Activated naive CD8-positive, alpha-beta T cell treated with anti-CD3 and anti-CD28 coated beads for 36 hours (primary cell): ENCODE measurements at regions not wholly inside any gene's neighbourhood (a gene's known extent, or its start where the extent isn't known, plus 50 kb on each side); places are given as distances from the start of the nearest gene placed in this dataset.
"Not testable (repeated sequence)": the region's sequence is repeated elsewhere in the genome, so short reads cannot be mapped to it uniquely, and the experiment has no call there.

Experiments used
- DNase-seq: peaks from one replicate; pipeline ENCODE4 v3.0.0; 2021
- H3K27ac Mint-ChIP-seq: one replicate; pipeline ENCODE4 v1.8.0; 2022; ENCODE audit warnings: mild to moderate bottlenecking, moderate library complexity, mixed read lengths
- H3K27me3 Mint-ChIP-seq: one replicate; pipeline ENCODE4 v1.8.0; 2022; ENCODE audit warnings: mild to moderate bottlenecking, mixed read lengths
- H3K36me3 Mint-ChIP-seq: one replicate; pipeline ENCODE4 v1.8.0; 2021; ENCODE audit warnings: mild to moderate bottlenecking, mixed read lengths
- H3K4me1 Mint-ChIP-seq: one replicate; pipeline ENCODE4 v1.8.0; 2021; ENCODE audit warnings: mixed read lengths
- H3K4me3 Mint-ChIP-seq: one replicate; pipeline ENCODE4 v1.8.0; 2022; ENCODE audit warnings: mild to moderate bottlenecking, moderate library complexity, mixed read lengths
- H3K9me3 Mint-ChIP-seq: one replicate; pipeline ENCODE4 v1.8.0; 2022; ENCODE audit warnings: mixed read lengths

GRCh38 chr13:111004444-111004843 is 89.6 kb upstream of the ANKRD10 start:
- H3K4me1 Mint-ChIP-seq: peaks cover 3% of the 10 kb centered on the region
- H3K4me3 Mint-ChIP-seq: no peak overlapping the region
- no peak overlapping the region for H3K27ac Mint-ChIP-seq
- H3K9me3 Mint-ChIP-seq: no peaks in the 10 kb centered on the region
- no peaks in the 10 kb centered on the region for H3K36me3 Mint-ChIP-seq
- no peak for DNase-seq
- peaks cover 23% of the 10 kb centered on the region for H3K27me3 Mint-ChIP-seq

- Mint-ChIP-seq H3K4me3 (no peak overlapping the region), H3K4me1 (no peaks in the 10 kb centered on the region), H3K27me3 (peaks cover 20% of the 10 kb centered on the region), H3K36me3 (no peaks in the 10 kb centered on the region), H3K9me3 (no peaks in the 10 kb centered on the region), H3K27ac (no peak overlapping the region)
- no peak for DNase-seq
These were observed 86.8 kb upstream of the ANKRD10 start for GRCh38 chr13:111001636-111002035.

GRCh38 chr13:110993788-110994187 is 78.9 kb upstream of the ANKRD10 start:
- no peaks in the 10 kb centered on the region for H3K9me3 Mint-ChIP-seq
- no peaks in the 10 kb centered on the region for H3K36me3 Mint-ChIP-seq
- peaks cover 36% of the 10 kb centered on the region for H3K27me3 Mint-ChIP-seq
- H3K4me1 Mint-ChIP-seq: no peaks in the 10 kb centered on the region
- H3K4me3 Mint-ChIP-seq: no peak overlapping the region
- no peak for DNase-seq
- no peak overlapping the region for H3K27ac Mint-ChIP-seq

GRCh38 chr13:110991991-110992508 is 77.2 kb upstream of the ANKRD10 start:
- peaks cover 39% of the 10 kb centered on the region for H3K27me3 Mint-ChIP-seq
- no peak overlapping the region for H3K4me3 Mint-ChIP-seq
- no peaks in the 10 kb centered on the region for H3K9me3 Mint-ChIP-seq
- DNase-seq: no peak
- H3K4me1 Mint-ChIP-seq: no peaks in the 10 kb centered on the region
- no peaks in the 10 kb centered on the region for H3K36me3 Mint-ChIP-seq
- H3K27ac Mint-ChIP-seq: no peak overlapping the region

GRCh38 chr13:110989331-110989730 is 74.5 kb upstream of the ANKRD10 start:
- H3K4me1 Mint-ChIP-seq: no peaks in the 10 kb centered on the region
- no peaks in the 10 kb centered on the region for H3K9me3 Mint-ChIP-seq
- H3K36me3 Mint-ChIP-seq: no peaks in the 10 kb centered on the region
- no peak overlapping the region for H3K4me3 Mint-ChIP-seq
- H3K27me3 Mint-ChIP-seq: peaks cover 34% of the 10 kb centered on the region
- DNase-seq: no peak
- H3K27ac Mint-ChIP-seq: no peak overlapping the region

GRCh38 chr13:110985541-110985940 is 70.7 kb upstream of the ANKRD10 start:
- no peaks in the 10 kb centered on the region for H3K9me3 Mint-ChIP-seq
- H3K27me3 Mint-ChIP-seq: peaks cover 45% of the 10 kb centered on the region
- DNase-seq: no peak
- H3K36me3 Mint-ChIP-seq: no peaks in the 10 kb centered on the region
- H3K27ac Mint-ChIP-seq: no peak overlapping the region
- H3K4me1 Mint-ChIP-seq: no peaks in the 10 kb centered on the region
- no peak overlapping the region for H3K4me3 Mint-ChIP-seq

- no peaks in the 10 kb centered on the region for H3K9me3 Mint-ChIP-seq
- no peaks in the 10 kb centered on the region for H3K4me1 Mint-ChIP-seq
- H3K36me3 Mint-ChIP-seq: no peaks in the 10 kb centered on the region
- no peak overlapping the region for H3K4me3 Mint-ChIP-seq
- no peak for DNase-seq
- no peak overlapping the region for H3K27ac Mint-ChIP-seq
- peaks cover 45% of the 10 kb centered on the region for H3K27me3 Mint-ChIP-seq
These were observed 69.9 kb upstream of the ANKRD10 start for GRCh38 chr13:110984798-110985197.

- H3K27me3 Mint-ChIP-seq: peaks cover 46% of the 10 kb centered on the region
- no peak overlapping the region for H3K27ac Mint-ChIP-seq
These were observed 69.5 kb upstream of the ANKRD10 start for GRCh38 chr13:110984381-110984780.

GRCh38 chr13:110983241-110983640 is 68.4 kb upstream of the ANKRD10 start:
- peaks cover 54% of the 10 kb centered on the region for H3K27me3 Mint-ChIP-seq
- DNase-seq: no peak
- no peak overlapping the region for H3K4me3 Mint-ChIP-seq
- no peak overlapping the region for H3K27ac Mint-ChIP-seq
- no peaks in the 10 kb centered on the region for H3K4me1 Mint-ChIP-seq
- peaks cover 2% of the 10 kb centered on the region for H3K36me3 Mint-ChIP-seq
- H3K9me3 Mint-ChIP-seq: peaks cover 4% of the 10 kb centered on the region

More at GRCh38 chr13:110984381-110984780, 69.5 kb upstream of the ANKRD10 start:
- H3K9me3 Mint-ChIP-seq: no peaks in the 10 kb centered on the region
- no peak overlapping the region for H3K4me3 Mint-ChIP-seq
- DNase-seq: no peak
- H3K4me1 Mint-ChIP-seq: no peaks in the 10 kb centered on the region
- no peaks in the 10 kb centered on the region for H3K36me3 Mint-ChIP-seq

GRCh38 chr13:110981379-110981778 is 66.5 kb upstream of the ANKRD10 start:
- H3K4me3 Mint-ChIP-seq: no peak overlapping the region

GRCh38 chr13:110980921-110981320 is 66.1 kb upstream of the ANKRD10 start:
- no peak for DNase-seq
- no peak overlapping the region for H3K4me3 Mint-ChIP-seq
- H3K27ac Mint-ChIP-seq: no peak overlapping the region
- H3K4me1 Mint-ChIP-seq: no peaks in the 10 kb centered on the region
- peaks cover 52% of the 10 kb centered on the region for H3K27me3 Mint-ChIP-seq
- H3K36me3 Mint-ChIP-seq: peaks cover 2% of the 10 kb centered on the region
- H3K9me3 Mint-ChIP-seq: peaks cover 4% of the 10 kb centered on the region

More at GRCh38 chr13:110981379-110981778, 66.5 kb upstream of the ANKRD10 start:
- Mint-ChIP-seq H3K9me3 (peaks cover 4% of the 10 kb centered on the region), H3K4me1 (no peaks in the 10 kb centered on the region), H3K36me3 (peaks cover 2% of the 10 kb centered on the region), H3K27me3 (peaks cover 49% of the 10 kb centered on the region), H3K27ac (no peak overlapping the region)
- DNase-seq: no peak

GRCh38 chr13:110979149-110979548 is 64.3 kb upstream of the ANKRD10 start:
- H3K9me3 Mint-ChIP-seq, H3K36me3 Mint-ChIP-seq, H3K27ac Mint-ChIP-seq, H3K4me3 Mint-ChIP-seq, H3K4me1 Mint-ChIP-seq, DNase-seq: not testable (repeated sequence)
- H3K27me3 Mint-ChIP-seq: peaks cover 51% of the 10 kb centered on the region

- no peaks in the 10 kb centered on the region for H3K4me1 Mint-ChIP-seq
- no peak overlapping the region for H3K27ac Mint-ChIP-seq
- H3K36me3 Mint-ChIP-seq: peaks cover 2% of the 10 kb centered on the region
- peaks cover 46% of the 10 kb centered on the region for H3K27me3 Mint-ChIP-seq
- no peak for DNase-seq
- peaks cover 5% of the 10 kb centered on the region for H3K9me3 Mint-ChIP-seq
- no peak overlapping the region for H3K4me3 Mint-ChIP-seq
These were observed 63.5 kb upstream of the ANKRD10 start for GRCh38 chr13:110978390-110978789.

GRCh38 chr13:110976785-110977184 is 61.9 kb upstream of the ANKRD10 start:
- H3K4me3 Mint-ChIP-seq: no peak overlapping the region
- H3K36me3 Mint-ChIP-seq: peaks cover 2% of the 10 kb centered on the region
- no peaks in the 10 kb centered on the region for H3K4me1 Mint-ChIP-seq
- peaks cover 8% of the 10 kb centered on the region for H3K9me3 Mint-ChIP-seq
- no peak for DNase-seq
- H3K27ac Mint-ChIP-seq: no peak overlapping the region
- H3K27me3 Mint-ChIP-seq: peaks cover 44% of the 10 kb centered on the region

GRCh38 chr13:110973007-110973700 is 58.3 kb upstream of the ANKRD10 start:
- Mint-ChIP-seq H3K4me1 (no peaks in the 10 kb centered on the region), H3K27ac (no peak overlapping the region), H3K4me3 (no peak overlapping the region), H3K27me3 (peaks cover 41% of the 10 kb centered on the region), H3K36me3 (no peaks in the 10 kb centered on the region), H3K9me3 (peaks cover 6% of the 10 kb centered on the region)
- no peak for DNase-seq

GRCh38 chr13:110971486-110971885 is 56.6 kb upstream of the ANKRD10 start:
- H3K4me3 Mint-ChIP-seq: no peak overlapping the region

More at GRCh38 chr13:110971486-110971885, 56.6 kb upstream of the ANKRD10 start:
- Mint-ChIP-seq H3K27ac (no peak overlapping the region), H3K27me3 (peaks cover 46% of the 10 kb centered on the region), H3K4me1 (no peaks in the 10 kb centered on the region), H3K9me3 (peaks cover 20% of the 10 kb centered on the region), H3K36me3 (peaks cover 10% of the 10 kb centered on the region)
- DNase-seq: no peak
